SK-N-SH (cell line): ENCODE measurements at regions not wholly inside any gene's neighbourhood (a gene's known extent, or its start where the extent isn't known, plus 50 kb on each side); places are given as distances from the start of the nearest gene placed in this dataset.

ENCODE experiments used
- CTCF ChIA-PET: fragments of 300-600, 350-600 bp; formaldehyde crosslinking; extraction: SDS; loops from one replicate; lab custom pipeline; 2021; lab: Yijun Ruan, JAX
- POLR2A ChIA-PET: fragments of 350-600 bp; sonication (Branson Sonifier 250); formaldehyde crosslinking; extraction: SDS; loops from one replicate; lab custom pipeline; 2020; ENCODE audit warnings: antibody characterized with exemption, inconsistent platforms; lab: Yijun Ruan, JAX
- DNase-seq: peaks from one replicate; pipeline ENCODE4 v3.0.0; 2012
- H2AFZ ChIP-seq: fragments of 200-600 bp; sonication (generic); 2 replicates; pipeline ENCODE4 v1.8.1; 2016; ENCODE audit warnings: antibody characterized with exemption, mild to moderate bottlenecking, low read depth
- H3F3A ChIP-seq: fragments of 200-600 bp; sonication (generic); replicated peaks from 2 replicates; pipeline ENCODE3; 2016; ENCODE audit warnings: antibody characterized with exemption, mild to moderate bottlenecking; ENCODE audit not compliant: insufficient read depth
- H3K27ac ChIP-seq, 2 experiments: fragments of 200-500 bp in 1 of 2; fragments of 200-600 bp in 1 of 2; sonication (Bioruptor generic) in 1 of 2; sonication (generic), shearing (Covaris generic) in 1 of 2; 2 replicates each; pipeline versions ENCODE4 v1.5.1 to v1.6.1; 2014 to 2016; ENCODE audit warnings: low read depth in 2 of 2, inconsistent platforms in 1 of 2, low read length in 1 of 2, mild to moderate bottlenecking in 1 of 2, mixed read lengths in 1 of 2
- H3K27me3 ChIP-seq: fragments of 200-600 bp; sonication (generic), shearing (Covaris generic); 2 replicates; pipeline ENCODE4 v1.6.1; 2016; ENCODE audit warnings: mixed run types; ENCODE audit not compliant: insufficient read depth
- H3K36me3 ChIP-seq, 2 experiments: fragments of 200-500 bp in 1 of 2; fragments of 200-600 bp in 1 of 2; sonication (Bioruptor generic) in 1 of 2; sonication (generic) in 1 of 2; replicated peaks in 1 of 2; 2 replicates each; pipeline versions ENCODE3 to v1.5.1; 2014 to 2016; ENCODE audit warnings: low read length in 1 of 2, mild to moderate bottlenecking in 1 of 2; ENCODE audit not compliant: insufficient read depth in 2 of 2, control insufficient read depth in 1 of 2
- H3K4me1 ChIP-seq, 2 experiments: fragments of 200-500 bp in 1 of 2; fragments of 200-600 bp in 1 of 2; sonication (Bioruptor generic) in 1 of 2; sonication (generic), shearing (Covaris generic) in 1 of 2; 2 replicates each; pipeline versions ENCODE4 v1.5.1 to v1.6.1; 2014 to 2016; ENCODE audit warnings: low read depth in 1 of 2, low read length in 1 of 2, mixed run types in 1 of 2; ENCODE audit not compliant: insufficient read depth in 2 of 2, control insufficient read depth in 1 of 2
- H3K4me2 ChIP-seq: fragments of 200-600 bp; sonication (generic), shearing (Covaris generic); 2 replicates; pipeline ENCODE4 v1.6.1; 2017; ENCODE audit warnings: mixed run types
- H3K4me3 ChIP-seq, 2 experiments: fragments of 200-500 bp in 1 of 2; fragments of 200-600 bp in 1 of 2; sonication (Bioruptor generic) in 1 of 2; sonication (generic), shearing (Covaris generic) in 1 of 2; 2 replicates each; pipeline versions ENCODE4 v1.5.1 to v1.8.1; 2014 to 2016; ENCODE audit warnings: low read depth in 2 of 2, inconsistent platforms in 1 of 2, low read length in 1 of 2, mild to moderate bottlenecking in 1 of 2, mixed read lengths in 1 of 2, moderate library complexity in 1 of 2
- H3K79me2 ChIP-seq: fragments of 200-600 bp; sonication (generic); 2 replicates; pipeline ENCODE4 v1.8.1; 2017; ENCODE audit warnings: mild to moderate bottlenecking; ENCODE audit not compliant: insufficient read depth
- H3K9ac ChIP-seq: fragments of 200-600 bp; sonication (generic); 2 replicates; pipeline ENCODE4 v1.6.1; 2017; ENCODE audit warnings: mixed run types
- H3K9me2 ChIP-seq: fragments of 200-600 bp; sonication (generic); 2 replicates; pipeline ENCODE4 v1.6.1; 2017; ENCODE audit warnings: mixed run types
- H3K9me3 ChIP-seq: fragments of 200-600 bp; sonication (generic); 2 replicates; pipeline ENCODE4 v1.6.1; 2017; ENCODE audit warnings: mixed run types, mild to moderate bottlenecking, moderate library complexity
- H4K20me1 ChIP-seq: fragments of 200-600 bp; sonication (generic); 2 replicates; pipeline ENCODE4 v1.6.1; 2017; ENCODE audit warnings: mild to moderate bottlenecking, mixed run types; ENCODE audit not compliant: insufficient read depth
- CHD2 ChIP-seq: fragments of 150-350 bp; IDR thresholded peaks from 2 replicates; pipeline ENCODE4 v1.6.1; 2018; ENCODE audit warnings: low read length; ENCODE audit not compliant: partially characterized antibody
- EP300 ChIP-seq, 2 experiments: IDR thresholded peaks; 2 replicates each; pipeline versions ENCODE4 v1.4.0 to v1.6.1; 2012; ENCODE audit warnings: borderline replicate concordance in 1 of 2, low read depth in 1 of 2, low read length in 1 of 2
- FOXJ3 ChIP-seq: sonication (generic); formaldehyde crosslinking; IDR thresholded peaks from 2 replicates; pipeline ENCODE4 v1.5.1; 2020; ENCODE audit warnings: mild to moderate bottlenecking, missing genetic modification reagents
- JUND ChIP-seq: IDR thresholded peaks from 2 replicates; pipeline ENCODE4 v1.4.0; 2012
- MEF2A ChIP-seq: IDR thresholded peaks from 2 replicates; pipeline ENCODE4 v1.4.0; 2012; ENCODE audit warnings: low read depth, borderline replicate concordance
- NFIC ChIP-seq: IDR thresholded peaks from 2 replicates; pipeline ENCODE4 v1.4.0; 2012; ENCODE audit warnings: borderline replicate concordance
- NRF1 ChIP-seq: IDR thresholded peaks from 2 replicates; pipeline ENCODE4 v1.6.1; 2012; ENCODE audit warnings: low read depth, mild to moderate bottlenecking, low read length
- POLR2AphosphoS5 ChIP-seq: IDR thresholded peaks from 2 replicates; pipeline ENCODE4 v1.6.1; 2012; ENCODE audit warnings: low read depth, low read length
- RAD21 ChIP-seq: IDR thresholded peaks from 2 replicates; pipeline ENCODE4 v1.6.1; 2012; ENCODE audit warnings: mild to moderate bottlenecking, low read length
- RFX5 ChIP-seq: IDR thresholded peaks from 2 replicates; pipeline ENCODE4 v1.6.1; 2012; ENCODE audit warnings: mild to moderate bottlenecking, improper control_type of control experiment, low read length
- TCF12 ChIP-seq: IDR thresholded peaks from 2 replicates; pipeline ENCODE4 v1.4.0; 2012
- TEAD4 ChIP-seq: IDR thresholded peaks from 2 replicates; pipeline ENCODE4 v1.4.0; 2012; ENCODE audit warnings: mild to moderate bottlenecking, borderline replicate concordance; ENCODE audit not compliant: insufficient read depth
- YY1 ChIP-seq: IDR thresholded peaks from 2 replicates; pipeline ENCODE4 v1.4.0; 2012; ENCODE audit warnings: low read depth, mild to moderate bottlenecking
- whole genome bisulfite sequencing: methylation state at CpG from one replicate; pipeline ENCODE4 v1.1.6; 2017; ENCODE audit warnings: low lambda C conversion rate; 5-methylcytosine and 5-hydroxymethylcytosine counted together
- TF ChIP-seq, protein P1 (sequence below): IDR thresholded peaks from 2 replicates; pipeline ENCODE4 v1.4.0; 2012; ENCODE audit warnings: low read depth, borderline replicate concordance
- TF ChIP-seq, protein P2 (sequence below): IDR thresholded peaks from 2 replicates; pipeline ENCODE4 v1.6.1; 2012; ENCODE audit warnings: mild to moderate bottlenecking, low read depth, low read length, moderate library complexity
- TF ChIP-seq, protein P3 (sequence below): IDR thresholded peaks from 2 replicates; pipeline ENCODE4 v1.4.0; 2012; ENCODE audit warnings: low read depth
- TF ChIP-seq, protein P4 (sequence below): IDR thresholded peaks from 2 replicates; pipeline ENCODE4; 2012

DNA sequence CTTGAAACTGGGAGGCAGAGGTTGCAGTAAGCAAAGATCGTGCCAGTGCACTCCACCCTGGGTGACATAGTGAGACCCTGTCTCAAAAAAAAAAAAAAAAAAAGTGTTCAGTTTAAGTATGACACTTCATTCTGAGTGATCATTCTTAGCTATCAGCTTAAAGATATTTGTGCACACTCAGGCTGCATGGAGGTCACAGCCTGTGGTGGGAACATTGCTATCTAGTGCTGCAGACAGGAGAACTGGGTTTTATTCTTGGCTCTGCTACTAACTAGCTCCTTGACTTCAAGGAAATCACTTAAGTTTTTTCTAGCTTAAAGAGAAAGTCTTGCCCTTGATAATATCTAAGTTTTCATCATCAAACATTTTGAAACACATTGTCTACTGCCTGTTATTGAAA is 391.3 kb upstream of the CDH7 start:
- H3K79me2 ChIP-seq, result no peaks in the 10 kb centered on the region
- no peaks in the 10 kb centered on the region for H3K9me2 ChIP-seq
- TF ChIP-seq EP300 (IDR thresholded peaks at IDR 0.05; ENCODE audit: borderline replicate concordance in 1 of 2, low read depth in 1 of 2, low read length in 1 of 2), result no peak
- no peak for TF ChIP-seq JUND
- no peak for TF ChIP-seq NRF1
- no peak for TF ChIP-seq TCF12
- TF ChIP-seq, protein P1, sequence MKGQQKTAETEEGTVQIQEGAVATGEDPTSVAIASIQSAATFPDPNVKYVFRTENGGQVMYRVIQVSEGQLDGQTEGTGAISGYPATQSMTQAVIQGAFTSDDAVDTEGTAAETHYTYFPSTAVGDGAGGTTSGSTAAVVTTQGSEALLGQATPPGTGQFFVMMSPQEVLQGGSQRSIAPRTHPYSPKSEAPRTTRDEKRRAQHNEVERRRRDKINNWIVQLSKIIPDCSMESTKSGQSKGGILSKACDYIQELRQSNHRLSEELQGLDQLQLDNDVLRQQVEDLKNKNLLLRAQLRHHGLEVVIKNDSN, result no peak
- no peaks in the 10 kb centered on the region for H3K4me1 ChIP-seq
- H3K36me3 ChIP-seq, result no peaks in the 10 kb centered on the region
- H3K9me3 ChIP-seq, result no peaks in the 10 kb centered on the region
- POLR2A ChIA-PET, result no interaction called here
- WGBS, result 46% methylated on average over 1 of the region's 1 CpG
- no peak overlapping the region for H3K4me2 ChIP-seq
- no peak overlapping the region for H2AFZ ChIP-seq
- no peak overlapping the region for H3K9ac ChIP-seq
- CTCF ChIA-PET, result no interaction called here
- DNase-seq, result no peak
- no peak overlapping the region for H3K27ac ChIP-seq
- H4K20me1 ChIP-seq, result no peaks in the 10 kb centered on the region
- H3F3A ChIP-seq, result no peaks in the 10 kb centered on the region
- no peaks in the 10 kb centered on the region for H3K27me3 ChIP-seq
- no peak overlapping the region for H3K4me3 ChIP-seq

DNA sequence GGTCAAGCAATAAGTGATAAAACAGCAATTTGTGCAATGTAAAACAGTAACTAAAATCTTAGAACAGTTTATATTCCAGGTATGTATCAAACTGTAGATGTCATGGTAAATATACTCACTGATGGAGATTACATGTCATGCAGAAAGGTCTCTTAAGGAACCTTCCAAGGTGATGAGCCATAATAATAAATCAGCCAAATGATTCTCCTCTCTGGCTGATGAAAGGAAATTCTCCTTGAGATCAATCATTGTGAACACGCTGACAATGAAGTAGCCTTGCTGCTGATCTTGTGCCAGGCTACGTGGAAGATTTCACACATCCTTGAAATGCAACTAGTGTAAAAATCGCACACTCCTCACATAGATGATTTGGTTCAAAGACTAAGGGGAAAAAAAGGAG is 392.5 kb upstream of the CDH7 start:
- Histone ChIP-seq H3K4me2 (no peak overlapping the region), H3K27ac (no peak overlapping the region), H4K20me1 (no peaks in the 10 kb centered on the region), H3K79me2 (no peaks in the 10 kb centered on the region), H2AFZ (no peak overlapping the region), H3K4me3 (no peak overlapping the region), H3K9ac (no peak overlapping the region), H3K27me3 (no peaks in the 10 kb centered on the region), H3K9me2 (no peaks in the 10 kb centered on the region), H3K4me1 (no peaks in the 10 kb centered on the region), H3K36me3 (no peaks in the 10 kb centered on the region), H3F3A (no peaks in the 10 kb centered on the region), H3K9me3 (no peaks in the 10 kb centered on the region)
- no peak for DNase-seq
- ChIA-PET CTCF (no interaction called here), POLR2A (no interaction called here)
- WGBS, result 50% methylated on average over 3 of the region's 3 CpGs
- no peak for TF ChIP-seq RAD21
- no peak for TF ChIP-seq RFX5
- TF ChIP-seq, protein P2, sequence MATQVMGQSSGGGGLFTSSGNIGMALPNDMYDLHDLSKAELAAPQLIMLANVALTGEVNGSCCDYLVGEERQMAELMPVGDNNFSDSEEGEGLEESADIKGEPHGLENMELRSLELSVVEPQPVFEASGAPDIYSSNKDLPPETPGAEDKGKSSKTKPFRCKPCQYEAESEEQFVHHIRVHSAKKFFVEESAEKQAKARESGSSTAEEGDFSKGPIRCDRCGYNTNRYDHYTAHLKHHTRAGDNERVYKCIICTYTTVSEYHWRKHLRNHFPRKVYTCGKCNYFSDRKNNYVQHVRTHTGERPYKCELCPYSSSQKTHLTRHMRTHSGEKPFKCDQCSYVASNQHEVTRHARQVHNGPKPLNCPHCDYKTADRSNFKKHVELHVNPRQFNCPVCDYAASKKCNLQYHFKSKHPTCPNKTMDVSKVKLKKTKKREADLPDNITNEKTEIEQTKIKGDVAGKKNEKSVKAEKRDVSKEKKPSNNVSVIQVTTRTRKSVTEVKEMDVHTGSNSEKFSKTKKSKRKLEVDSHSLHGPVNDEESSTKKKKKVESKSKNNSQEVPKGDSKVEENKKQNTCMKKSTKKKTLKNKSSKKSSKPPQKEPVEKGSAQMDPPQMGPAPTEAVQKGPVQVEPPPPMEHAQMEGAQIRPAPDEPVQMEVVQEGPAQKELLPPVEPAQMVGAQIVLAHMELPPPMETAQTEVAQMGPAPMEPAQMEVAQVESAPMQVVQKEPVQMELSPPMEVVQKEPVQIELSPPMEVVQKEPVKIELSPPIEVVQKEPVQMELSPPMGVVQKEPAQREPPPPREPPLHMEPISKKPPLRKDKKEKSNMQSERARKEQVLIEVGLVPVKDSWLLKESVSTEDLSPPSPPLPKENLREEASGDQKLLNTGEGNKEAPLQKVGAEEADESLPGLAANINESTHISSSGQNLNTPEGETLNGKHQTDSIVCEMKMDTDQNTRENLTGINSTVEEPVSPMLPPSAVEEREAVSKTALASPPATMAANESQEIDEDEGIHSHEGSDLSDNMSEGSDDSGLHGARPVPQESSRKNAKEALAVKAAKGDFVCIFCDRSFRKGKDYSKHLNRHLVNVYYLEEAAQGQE, result no peak
- no peak for TF ChIP-seq NRF1
- TF ChIP-seq NFIC, result no peak
- TF ChIP-seq, protein P3, sequence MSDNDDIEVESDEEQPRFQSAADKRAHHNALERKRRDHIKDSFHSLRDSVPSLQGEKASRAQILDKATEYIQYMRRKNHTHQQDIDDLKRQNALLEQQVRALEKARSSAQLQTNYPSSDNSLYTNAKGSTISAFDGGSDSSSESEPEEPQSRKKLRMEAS, result no peak
- no peak for TF ChIP-seq TCF12
- no peak for TF ChIP-seq CHD2
- no peak for TF ChIP-seq FOXJ3 (CRISPR knock-in tag)
- TF ChIP-seq YY1, result no peak
- TF ChIP-seq TEAD4, result no peak
- TF ChIP-seq MEF2A, result no peak
- no peak for TF ChIP-seq POLR2AphosphoS5
- TF ChIP-seq, protein P4, sequence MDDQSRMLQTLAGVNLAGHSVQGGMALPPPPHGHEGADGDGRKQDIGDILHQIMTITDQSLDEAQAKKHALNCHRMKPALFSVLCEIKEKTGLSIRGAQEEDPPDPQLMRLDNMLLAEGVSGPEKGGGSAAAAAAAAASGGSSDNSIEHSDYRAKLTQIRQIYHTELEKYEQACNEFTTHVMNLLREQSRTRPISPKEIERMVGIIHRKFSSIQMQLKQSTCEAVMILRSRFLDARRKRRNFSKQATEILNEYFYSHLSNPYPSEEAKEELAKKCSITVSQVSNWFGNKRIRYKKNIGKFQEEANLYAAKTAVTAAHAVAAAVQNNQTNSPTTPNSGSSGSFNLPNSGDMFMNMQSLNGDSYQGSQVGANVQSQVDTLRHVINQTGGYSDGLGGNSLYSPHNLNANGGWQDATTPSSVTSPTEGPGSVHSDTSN, result no peak
